K562 (cell line): ENCODE measurements at regions not wholly inside any gene's neighbourhood (a gene's known extent, or its start where the extent isn't known, plus 50 kb on each side); places are given as distances from the start of the nearest gene placed in this dataset.

Experiments
- CHD7 ChIP-seq: fragments of 200-600 bp; sonication (generic); IDR thresholded peaks from one replicate; pipeline ENCODE4 v1.6.1; 2012; ENCODE audit warnings: mild to moderate bottlenecking, low read depth, low read length, inconsistent platforms
- RBM17 ChIP-seq: fragments of 200-400 bp; formaldehyde crosslinking; IDR thresholded peaks from 2 replicates; pipeline ENCODE4 v1.6.1; 2017; ENCODE audit warnings: low read depth, mild to moderate bottlenecking, low read length, borderline replicate concordance
- ZNF75A ChIP-seq: fragments of 450-650 bp; formaldehyde crosslinking; IDR thresholded peaks from 2 replicates; pipeline ENCODE4 v1.4.0; 2020; ENCODE audit warnings: mild to moderate bottlenecking

DNA sequence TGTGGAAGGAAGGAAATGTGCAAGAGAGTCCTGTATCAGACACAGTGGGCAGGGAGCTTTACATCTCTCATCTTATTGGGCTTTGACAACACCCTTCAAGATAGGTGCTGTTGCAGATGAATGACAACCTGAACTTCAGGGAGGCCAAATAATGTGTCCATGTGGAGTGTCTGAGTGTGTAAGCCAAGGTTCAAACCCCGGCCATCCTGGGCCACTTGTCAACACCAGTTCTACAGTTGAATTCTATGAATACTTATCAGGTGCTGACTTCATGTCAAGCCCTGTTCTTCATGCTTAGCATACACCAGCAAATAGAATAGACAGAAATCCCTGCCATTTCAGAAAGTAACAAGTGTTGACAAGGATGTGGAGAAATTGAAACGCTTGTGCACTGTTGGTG lies 354.4 kb downstream of the KCNRG start (continued):
- no peak for TF ChIP-seq CHD7
- TF ChIP-seq ZNF75A (CRISPR knock-in tag), result no peak
- no peak for TF ChIP-seq RBM17
